ENCODE measurements at regions not wholly inside any gene's neighbourhood (a gene's known extent, or its start where the extent isn't known, plus 50 kb on each side); places are given as distances from the start of the nearest gene placed in this dataset.

DNA sequence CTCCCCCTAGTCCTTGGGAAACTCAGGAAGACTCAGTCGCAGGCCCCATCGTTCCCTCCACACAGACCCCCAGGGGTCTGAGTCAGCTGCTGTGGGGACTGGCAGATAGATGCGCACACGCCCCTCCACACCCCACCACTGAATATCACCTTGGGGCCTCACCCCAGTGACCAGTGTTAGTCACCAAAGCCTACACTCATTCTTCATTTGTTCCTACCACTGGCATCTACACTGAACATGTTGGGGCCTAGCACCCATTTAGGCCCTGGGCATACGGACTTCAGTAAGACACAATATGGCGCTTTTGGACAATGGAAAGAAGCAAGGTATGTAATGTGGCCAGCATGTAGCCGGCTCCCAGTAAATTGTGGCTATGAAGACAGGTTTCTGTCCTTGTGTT lies 154.1 kb upstream of the PJA1 start:
- no peak for ATAC-seq
- WGBS = 83% methylated on average over 7 of the region's 7 CpGs
- Histone ChIP-seq H3K4me1 (ENCODE audit: control insufficient read depth, insufficient read depth, low read length) (no peaks in the 10 kb centered on the region), H3K4me3 (ENCODE audit: low read length) (no peak overlapping the region), H3K27ac (ENCODE audit: low read length) (no peak overlapping the region), H3K9me3 (ENCODE audit: control insufficient read depth, low read length) (no peaks in the 10 kb centered on the region), H3K27me3 (ENCODE audit: control insufficient read depth, insufficient read depth) (no peaks in the 10 kb centered on the region)
- intact Hi-C loops (cut with DNase I) = no loop called here
- no peak for DNase-seq

DNA sequence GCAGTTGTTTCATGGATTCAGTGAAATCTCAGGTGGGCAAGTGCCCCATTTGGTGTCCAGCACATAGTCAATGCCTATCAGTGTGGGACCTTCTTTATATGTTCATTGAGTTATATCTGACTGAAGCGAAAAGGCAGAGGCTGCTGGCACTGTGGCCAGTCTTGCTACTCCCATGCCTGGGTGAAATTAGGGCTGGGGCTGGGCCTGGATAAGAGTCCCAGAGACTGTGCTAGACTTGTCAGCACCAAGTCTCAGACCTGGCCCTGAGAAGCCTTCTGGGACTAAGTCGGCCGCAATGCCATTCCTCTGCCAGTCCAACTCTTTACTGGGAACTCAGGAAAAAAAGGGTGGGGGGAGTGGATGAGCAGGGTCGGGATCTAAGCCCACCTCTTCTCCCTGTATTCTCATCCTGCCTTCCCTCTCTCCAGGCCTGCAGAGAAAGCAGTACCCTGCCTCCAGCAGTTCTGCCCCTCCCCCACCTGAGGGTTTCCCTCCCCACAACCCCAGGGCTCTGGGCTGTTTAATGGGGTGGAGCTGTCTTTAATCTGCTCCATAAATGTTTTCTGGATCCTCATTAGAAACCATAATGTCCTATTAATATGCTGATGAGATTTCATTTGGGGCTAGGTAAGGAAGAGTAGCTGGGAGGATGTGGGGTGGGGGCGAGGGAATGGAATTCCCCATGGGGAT lies 153.5 kb upstream of the PJA1 start:
- Histone ChIP-seq H3K4me3 (ENCODE audit: low read length) (no peak overlapping the region), H3K9me3 (ENCODE audit: control insufficient read depth, low read length) (no peaks in the 10 kb centered on the region), H3K27ac (ENCODE audit: low read length) (no peak overlapping the region), H3K4me1 (ENCODE audit: control insufficient read depth, insufficient read depth, low read length) (no peaks in the 10 kb centered on the region), H3K27me3 (ENCODE audit: control insufficient read depth, insufficient read depth) (no peaks in the 10 kb centered on the region)
- 69% methylated on average over 5 of the region's 5 CpGs for WGBS
- DNase-seq (no peak), ATAC-seq (no peak)
- intact Hi-C loops (cut with DNase I) = no loop called here

DNA sequence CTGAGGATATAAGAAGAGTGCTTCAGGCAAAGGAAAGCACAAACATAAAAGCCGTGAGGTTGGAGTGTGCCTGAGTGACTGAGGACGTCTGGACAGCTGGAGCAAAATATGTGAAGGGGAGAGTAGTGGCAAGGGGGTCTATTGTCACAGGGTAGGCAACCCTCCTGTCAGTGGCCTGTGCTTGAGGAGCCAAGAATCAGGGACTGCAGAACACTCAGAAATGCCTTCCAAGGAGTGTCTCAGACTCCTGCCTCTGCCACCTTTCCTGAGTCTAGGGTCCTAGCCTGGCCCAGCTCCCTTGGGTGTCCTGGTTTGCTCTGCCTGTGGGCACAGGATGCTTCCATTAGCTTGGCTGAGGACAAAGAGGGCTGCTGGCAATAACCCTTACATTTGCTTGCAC lies 152.5 kb upstream of the PJA1 start:
- no peak for ATAC-seq
- no peak for DNase-seq

DNA sequence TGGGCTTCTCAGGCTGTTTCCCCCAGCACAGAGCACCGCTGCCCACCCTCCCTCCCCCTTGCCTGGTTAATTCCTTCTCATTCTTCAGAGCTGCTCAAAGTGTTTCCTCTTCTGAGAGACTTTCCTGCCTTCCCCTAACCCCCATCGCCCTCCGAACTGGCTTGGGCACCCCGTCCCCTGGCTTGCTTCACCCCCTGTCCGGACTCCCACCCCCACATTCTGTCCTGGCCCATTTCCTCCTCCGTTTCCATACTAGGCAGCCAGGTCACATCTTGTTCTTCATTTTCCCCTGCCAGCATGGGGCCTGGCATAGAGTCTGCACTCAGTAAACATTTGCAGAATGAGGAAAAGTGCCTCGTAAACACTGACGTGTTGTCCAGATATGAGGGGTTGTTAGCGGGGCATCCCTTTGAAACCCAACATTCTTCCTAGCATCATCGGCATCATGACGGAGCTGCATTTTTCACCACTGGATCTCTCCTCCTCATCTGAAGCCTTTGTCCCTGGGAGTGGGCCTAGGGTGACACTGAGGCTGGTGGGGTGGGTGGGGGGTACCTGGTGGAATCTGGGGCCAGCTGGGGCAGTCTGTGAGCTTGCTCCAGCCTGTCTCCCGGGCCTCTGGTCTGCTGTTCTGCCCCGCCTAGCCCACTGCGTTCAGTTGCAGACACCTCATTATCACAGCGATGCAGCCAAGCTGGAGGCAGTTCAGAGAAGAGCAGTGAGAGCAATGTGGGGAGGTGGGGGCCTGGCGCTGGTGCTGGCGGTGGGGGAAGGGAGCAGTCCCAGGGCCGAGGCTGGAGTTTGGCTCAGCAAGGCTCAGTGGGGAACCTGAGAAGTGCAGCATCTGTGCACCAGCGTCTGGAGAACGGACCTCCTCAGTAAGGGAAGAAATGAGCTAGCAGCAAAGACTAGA lies 149.4 kb upstream of the PJA1 start:
- intact Hi-C loops (cut with DNase I) = no loop called here
- Histone ChIP-seq H3K4me1 (ENCODE audit: control insufficient read depth, insufficient read depth, low read length) (peaks cover 1% of the 10 kb centered on the region), H3K27ac (ENCODE audit: low read length) (no peak overlapping the region), H3K27me3 (ENCODE audit: control insufficient read depth, insufficient read depth) (no peaks in the 10 kb centered on the region), H3K4me3 (ENCODE audit: low read length) (no peak overlapping the region), H3K9me3 (ENCODE audit: control insufficient read depth, low read length) (no peaks in the 10 kb centered on the region)
- DNase-seq (peak; percentile 26 to 70 (median 59)), ATAC-seq (peak; percentile 58 to 86)
- 33% methylated on average over 20 of the region's 20 CpGs for WGBS

More for the DNA sequence above, 152.5 kb upstream of the PJA1 start:
- intact Hi-C loops (cut with DNase I) = no loop called here
- Histone ChIP-seq H3K4me1 (ENCODE audit: control insufficient read depth, insufficient read depth, low read length) (peaks cover 1% of the 10 kb centered on the region), H3K9me3 (ENCODE audit: control insufficient read depth, low read length) (no peaks in the 10 kb centered on the region), H3K27me3 (ENCODE audit: control insufficient read depth, insufficient read depth) (no peaks in the 10 kb centered on the region), H3K4me3 (ENCODE audit: low read length) (no peak overlapping the region), H3K27ac (ENCODE audit: low read length) (no peak overlapping the region)
- whole genome bisulfite sequencing = 58% methylated on average over 2 of the region's 2 CpGs

DNA sequence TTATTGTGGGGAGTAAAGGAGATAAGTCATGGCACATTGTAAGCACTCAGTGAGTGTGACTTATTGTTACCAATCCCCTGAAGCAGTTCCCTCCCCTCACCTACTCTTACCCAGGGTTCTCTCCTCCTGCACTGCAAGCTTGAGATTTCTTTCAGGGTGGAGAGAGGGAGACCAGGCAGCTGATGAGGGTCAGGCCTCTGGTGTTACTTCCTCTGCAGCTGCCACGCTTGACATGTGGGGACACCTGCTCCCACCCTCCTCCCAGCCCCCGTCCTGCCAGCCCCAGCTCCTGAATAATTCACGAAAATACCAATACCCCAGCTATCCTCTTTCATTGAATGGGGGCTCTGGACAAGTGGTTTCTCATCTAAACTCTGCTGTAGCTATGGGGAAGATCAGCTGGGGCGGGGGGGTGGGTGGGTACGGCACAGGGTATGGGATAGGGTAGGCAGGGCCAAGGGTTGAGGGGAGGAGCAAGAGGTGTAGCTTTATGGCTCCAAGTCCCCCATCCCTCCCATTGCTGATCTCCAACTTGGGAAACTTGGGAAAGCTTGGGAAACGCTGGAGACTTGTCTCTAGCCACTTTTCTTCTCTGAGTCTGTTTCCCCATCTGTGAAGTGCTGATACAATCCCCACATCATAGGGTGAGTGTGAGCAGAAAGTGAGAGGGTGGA lies 148.5 kb upstream of the PJA1 start:
- ATAC-seq = no peak
- H3K9me3 ChIP-seq (ENCODE audit: control insufficient read depth, low read length) = no peaks in the 10 kb centered on the region
- no peak for DNase-seq
- 70% methylated on average over 6 of the region's 6 CpGs for WGBS
- H3K4me1 ChIP-seq (ENCODE audit: control insufficient read depth, insufficient read depth, low read length) = peaks cover 1% of the 10 kb centered on the region
- intact Hi-C loops (cut with DNase I) = no loop called here
- H3K4me3 ChIP-seq (ENCODE audit: low read length) = no peak overlapping the region
- no peak overlapping the region for H3K27ac ChIP-seq (ENCODE audit: low read length)
- H3K27me3 ChIP-seq (ENCODE audit: control insufficient read depth, insufficient read depth) = no peaks in the 10 kb centered on the region

DNA sequence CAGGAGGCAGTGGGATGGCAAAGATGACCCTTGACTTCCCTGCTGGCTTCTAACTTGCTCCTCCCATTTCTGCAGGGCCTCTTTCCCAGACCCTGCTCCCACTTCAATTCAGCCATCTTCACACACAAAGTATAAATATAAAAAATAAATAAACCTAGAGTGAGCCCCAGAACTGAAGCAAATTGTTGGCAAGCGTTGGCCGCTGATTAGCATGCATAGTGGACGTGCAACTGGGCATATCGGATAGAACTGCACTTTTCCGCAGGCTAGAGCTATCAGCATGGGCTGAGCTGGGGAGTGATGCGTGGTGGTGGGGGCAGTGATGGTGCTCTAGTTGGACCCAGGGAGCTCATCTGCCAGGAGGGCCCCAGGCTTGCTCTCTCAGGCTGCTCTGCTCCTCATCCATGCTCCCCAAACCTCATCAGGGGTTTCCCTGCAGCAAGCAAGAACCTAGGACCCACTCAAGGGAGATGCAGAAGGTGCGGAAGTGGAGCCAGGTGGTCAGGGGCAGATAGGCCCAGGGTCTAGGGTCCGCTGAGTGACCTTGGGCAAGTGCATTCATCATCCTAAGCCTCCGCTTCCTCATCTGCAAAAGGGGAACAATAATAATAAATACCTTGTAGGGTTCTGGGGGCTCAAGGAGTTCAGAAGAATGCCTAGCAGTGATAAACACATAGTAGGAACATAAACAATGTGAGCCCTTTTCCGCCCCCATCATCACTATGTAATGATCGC lies 146.8 kb upstream of the PJA1 start:
- Histone ChIP-seq H3K27ac (ENCODE audit: low read length) (no peak overlapping the region), H3K4me1 (ENCODE audit: control insufficient read depth, insufficient read depth, low read length) (peaks cover 1% of the 10 kb centered on the region), H3K9me3 (ENCODE audit: control insufficient read depth, low read length) (no peaks in the 10 kb centered on the region), H3K4me3 (ENCODE audit: low read length) (no peak overlapping the region), H3K27me3 (ENCODE audit: control insufficient read depth, insufficient read depth) (no peaks in the 10 kb centered on the region)
- intact Hi-C loops (cut with DNase I) = no loop called here
- no peak for ATAC-seq
- no peak for DNase-seq
- WGBS = 69% methylated on average over 11 of the region's 11 CpGs

DNA sequence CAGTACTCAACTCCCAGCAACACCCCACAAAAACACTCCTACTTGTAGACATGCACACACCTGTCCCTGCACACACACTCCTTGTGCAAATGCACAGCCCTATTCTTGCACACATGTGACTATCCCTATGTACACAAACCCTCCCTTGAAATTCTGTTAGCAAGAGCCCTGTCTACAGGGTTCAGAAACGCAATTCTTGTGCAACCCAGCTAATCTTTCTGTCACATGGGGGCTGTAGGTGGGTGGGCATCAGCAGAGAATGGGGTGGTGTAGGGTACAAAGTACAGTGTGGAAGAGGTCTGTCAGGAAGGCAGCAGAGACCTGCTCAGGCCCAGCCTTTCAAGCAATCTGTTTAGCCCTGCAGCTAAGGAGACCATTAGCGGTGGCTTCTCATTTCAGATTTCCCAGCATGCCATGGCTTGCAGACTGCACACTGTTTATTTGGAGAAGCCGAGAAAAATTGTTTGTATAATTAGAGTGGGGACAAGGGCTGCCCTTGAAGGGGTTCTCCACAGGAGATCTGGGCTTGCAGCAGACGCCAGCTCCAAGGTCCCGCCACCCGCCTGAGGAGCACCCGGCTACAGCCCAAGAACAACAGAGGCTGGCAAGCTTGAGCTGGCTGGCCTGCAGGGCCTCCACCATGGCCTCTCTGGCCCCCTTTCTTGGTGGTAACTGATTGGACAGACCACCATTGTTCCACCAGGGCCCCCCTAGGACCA lies 144.0 kb upstream of the PJA1 start:
- Histone ChIP-seq H3K27ac (ENCODE audit: low read length) (no peak overlapping the region), H3K4me3 (ENCODE audit: low read length) (no peak overlapping the region), H3K9me3 (ENCODE audit: control insufficient read depth, low read length) (no peaks in the 10 kb centered on the region), H3K27me3 (ENCODE audit: control insufficient read depth, insufficient read depth) (no peaks in the 10 kb centered on the region), H3K4me1 (ENCODE audit: control insufficient read depth, insufficient read depth, low read length) (peaks cover 1% of the 10 kb centered on the region)
- ATAC-seq = no peak
- no peak for DNase-seq
- intact Hi-C loops (cut with DNase I) = no loop called here
- 86% methylated on average over 7 of the region's 7 CpGs for WGBS

DNA sequence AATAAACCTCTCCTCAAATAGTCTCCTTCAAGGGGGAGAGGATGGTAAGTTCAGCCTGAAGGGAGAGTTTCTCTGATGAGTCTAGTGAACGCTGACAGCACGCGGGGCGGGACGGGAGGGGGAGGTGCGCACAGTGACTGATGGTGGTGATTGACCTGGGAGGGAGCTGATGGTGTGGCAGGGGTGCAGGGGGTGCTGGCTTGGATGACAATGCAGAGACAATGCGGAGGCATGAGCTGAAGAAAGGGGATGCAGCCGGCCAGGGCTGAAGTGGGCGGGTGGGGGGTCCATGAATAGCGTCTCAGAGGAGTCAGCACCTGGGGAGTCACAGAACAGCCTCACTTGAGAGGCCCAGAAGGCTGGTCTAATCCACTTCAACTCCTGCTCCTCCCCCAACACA lies 142.5 kb upstream of the PJA1 start:
- intact Hi-C loops (cut with DNase I) = no loop called here
- Histone ChIP-seq H3K9me3 (ENCODE audit: control insufficient read depth, low read length) (no peaks in the 10 kb centered on the region), H3K27ac (ENCODE audit: low read length) (no peak overlapping the region), H3K4me3 (ENCODE audit: low read length) (no peak overlapping the region), H3K4me1 (ENCODE audit: control insufficient read depth, insufficient read depth, low read length) (no peaks in the 10 kb centered on the region), H3K27me3 (ENCODE audit: control insufficient read depth, insufficient read depth) (no peaks in the 10 kb centered on the region)
- DNase-seq = no peak
- 66% methylated on average over 10 of the region's 10 CpGs for WGBS
- ATAC-seq = no peak

DNA sequence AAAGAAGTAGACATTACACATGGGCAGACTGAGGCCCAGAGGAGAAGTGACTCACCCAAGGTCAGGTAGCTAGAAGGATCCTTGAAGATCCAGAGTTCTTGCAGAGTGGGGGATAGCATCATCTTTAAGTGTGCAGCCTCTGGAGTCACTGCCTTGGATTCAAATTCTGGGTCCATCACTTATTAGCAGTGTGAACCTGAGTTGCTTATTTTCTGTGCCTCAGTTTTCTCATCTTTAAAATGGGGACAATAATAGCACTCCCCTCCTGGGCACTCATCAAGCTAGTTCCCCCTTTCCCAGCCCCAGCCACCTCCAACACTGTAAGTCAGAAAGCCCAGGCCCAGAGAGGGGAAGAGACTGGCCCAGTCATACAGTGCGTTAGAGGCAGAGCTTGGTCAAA lies 141.8 kb upstream of the PJA1 start:
- Histone ChIP-seq H3K4me1 (ENCODE audit: control insufficient read depth, insufficient read depth, low read length) (no peaks in the 10 kb centered on the region), H3K4me3 (ENCODE audit: low read length) (no peak overlapping the region), H3K27me3 (ENCODE audit: control insufficient read depth, insufficient read depth) (no peaks in the 10 kb centered on the region), H3K9me3 (ENCODE audit: control insufficient read depth, low read length) (no peaks in the 10 kb centered on the region), H3K27ac (ENCODE audit: low read length) (no peak overlapping the region)
- WGBS = 75% methylated on average over 1 of the region's 1 CpG
- no peak for ATAC-seq
- DNase-seq = no peak
- intact Hi-C loops (cut with DNase I) = no loop called here

DNA sequence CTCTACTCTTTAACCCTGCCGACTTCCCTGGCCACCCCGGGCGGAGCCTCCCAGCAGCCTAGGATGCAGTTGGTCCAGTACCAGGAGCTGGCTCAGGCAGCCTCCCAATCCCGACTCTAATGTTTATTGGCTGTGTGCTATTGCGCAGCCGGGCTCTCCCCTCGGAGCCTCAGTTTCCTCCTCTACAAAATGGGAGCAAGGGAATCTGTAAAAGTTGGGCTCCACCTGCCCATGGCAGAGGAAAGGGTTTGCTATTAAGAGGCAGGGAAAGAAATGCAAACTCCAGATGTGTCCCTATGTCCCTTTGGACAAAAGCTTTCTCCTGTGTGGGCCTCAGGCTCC lies 140.8 kb upstream of the PJA1 start:
- 60% methylated on average over 7 of the region's 7 CpGs for WGBS
- H3K4me3 ChIP-seq (ENCODE audit: low read length) = no peak overlapping the region
- intact Hi-C loops (cut with DNase I) = no loop called here
- H3K27me3 ChIP-seq (ENCODE audit: control insufficient read depth, insufficient read depth) = no peaks in the 10 kb centered on the region
- DNase-seq (no peak), ATAC-seq (no peak)
- H3K27ac ChIP-seq (ENCODE audit: low read length) = no peak overlapping the region
- no peaks in the 10 kb centered on the region for H3K9me3 ChIP-seq (ENCODE audit: control insufficient read depth, low read length)
- no peaks in the 10 kb centered on the region for H3K4me1 ChIP-seq (ENCODE audit: control insufficient read depth, insufficient read depth, low read length)
